Tibial artery (tissue), 4 donors: ENCODE measurements at regions not wholly inside any gene's neighbourhood (a gene's known extent, or its start where the extent isn't known, plus 50 kb on each side); places are given as distances from the start of the nearest gene placed in this dataset.

ENCODE experiments used
- DNase-seq, 2 donors: peaks; one replicate each; pipeline ENCODE4 v3.0.0-alpha.2; 2019
- H3K27ac ChIP-seq, 2 donors: fragments of 200-600 bp; sonication (generic) in 1 of 2; 1 replicate in 1 of 2; 2 replicates in 1 of 2; pipeline ENCODE4 v1.5.1; 2018 to 2019; ENCODE audit warnings: mild to moderate bottlenecking in 1 of 2
- H3K27me3 ChIP-seq, 2 donors: fragments of 200-600 bp; sonication (generic) in 1 of 2; one replicate each; pipeline versions ENCODE4 v1.5.1 to v1.6.0; 2016 to 2019
- H3K36me3 ChIP-seq, 3 donors: fragments of 200-600 bp; sonication (generic) in 2 of 3; one replicate each; pipeline ENCODE4 v1.5.1; 2016 to 2019; ENCODE audit warnings: mild to moderate bottlenecking in 2 of 3
- H3K4me1 ChIP-seq, 4 donors: fragments of 200-600 bp; sonication (generic) in 2 of 4; 1 replicate in 3 of 4; 2 replicates in 1 of 4; pipeline ENCODE4 v1.5.1; 2016 to 2019
- H3K4me3 ChIP-seq, 2 donors: fragments of 200-600 bp; sonication (generic) in 1 of 2; 1 replicate in 1 of 2; 2 replicates in 1 of 2; pipeline ENCODE4 v1.5.1; 2018 to 2019; ENCODE audit warnings: mild to moderate bottlenecking in 2 of 2
- H3K9me3 ChIP-seq, 3 donors: fragments of 200-600 bp; sonication (generic) in 1 of 3; one replicate each; pipeline ENCODE4 v1.5.1; 2016 to 2019
- intact Hi-C: fragments of 100-400 bp; cut with DNase I; formaldehyde crosslinking; loops from one replicate; pipeline ENCODE4 v1.15.0; 2023; ENCODE audit warnings: low total_unique reads
- TF ChIP-seq, protein P1 (sequence below), 2 experiments: fragments of 200-600 bp in 1 of 2; fragments of 450-650 bp in 1 of 2; IDR thresholded peaks; one replicate each; pipeline ENCODE4 v1.5.1; 2017 to 2019; ENCODE audit warnings: antibody characterized with exemption in 2 of 2, mild to moderate bottlenecking in 1 of 2, moderate library complexity in 1 of 2

DNA sequence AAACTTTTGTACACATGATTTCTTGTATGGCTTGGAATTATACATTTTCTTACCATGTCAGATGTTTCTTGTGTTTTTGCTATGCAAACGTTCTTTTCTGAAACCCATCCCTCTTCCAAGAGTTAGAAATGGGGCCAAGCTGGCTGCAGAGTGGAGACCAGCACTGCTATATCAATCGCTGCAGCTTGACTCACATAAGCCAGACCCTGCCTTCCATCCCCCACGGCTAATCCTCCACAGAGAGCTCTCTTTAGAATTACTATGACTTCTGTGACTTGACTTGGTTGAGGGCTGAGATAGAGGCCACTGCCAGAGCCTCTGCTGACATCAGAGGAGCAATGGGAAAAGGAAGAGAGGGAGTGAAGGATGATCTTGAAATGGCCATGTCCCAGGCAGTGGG is 147.9 kb downstream of the DACT1 start:
- intact Hi-C loops: no loop called here

DNA sequence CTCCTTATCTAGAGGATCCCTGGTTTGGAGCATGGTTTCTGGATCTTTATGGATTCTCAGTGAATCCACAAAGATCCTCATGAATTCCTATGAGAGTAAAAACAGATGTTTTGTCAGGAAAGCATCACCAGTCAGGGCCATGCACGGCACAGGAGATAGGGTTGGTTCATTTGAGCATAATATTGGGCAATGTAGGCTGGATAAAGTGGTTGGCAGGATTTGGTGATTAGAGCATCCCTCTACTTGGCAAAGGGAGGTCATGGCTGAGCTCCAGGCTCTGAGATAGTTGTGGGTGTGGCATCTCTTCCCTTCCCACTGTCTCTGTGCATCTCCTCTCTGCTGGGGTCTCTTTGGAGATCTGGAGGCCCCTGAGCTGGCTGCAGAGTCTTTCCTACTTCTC is 149.8 kb downstream of the DACT1 start:
- TF ChIP-seq, protein P1, sequence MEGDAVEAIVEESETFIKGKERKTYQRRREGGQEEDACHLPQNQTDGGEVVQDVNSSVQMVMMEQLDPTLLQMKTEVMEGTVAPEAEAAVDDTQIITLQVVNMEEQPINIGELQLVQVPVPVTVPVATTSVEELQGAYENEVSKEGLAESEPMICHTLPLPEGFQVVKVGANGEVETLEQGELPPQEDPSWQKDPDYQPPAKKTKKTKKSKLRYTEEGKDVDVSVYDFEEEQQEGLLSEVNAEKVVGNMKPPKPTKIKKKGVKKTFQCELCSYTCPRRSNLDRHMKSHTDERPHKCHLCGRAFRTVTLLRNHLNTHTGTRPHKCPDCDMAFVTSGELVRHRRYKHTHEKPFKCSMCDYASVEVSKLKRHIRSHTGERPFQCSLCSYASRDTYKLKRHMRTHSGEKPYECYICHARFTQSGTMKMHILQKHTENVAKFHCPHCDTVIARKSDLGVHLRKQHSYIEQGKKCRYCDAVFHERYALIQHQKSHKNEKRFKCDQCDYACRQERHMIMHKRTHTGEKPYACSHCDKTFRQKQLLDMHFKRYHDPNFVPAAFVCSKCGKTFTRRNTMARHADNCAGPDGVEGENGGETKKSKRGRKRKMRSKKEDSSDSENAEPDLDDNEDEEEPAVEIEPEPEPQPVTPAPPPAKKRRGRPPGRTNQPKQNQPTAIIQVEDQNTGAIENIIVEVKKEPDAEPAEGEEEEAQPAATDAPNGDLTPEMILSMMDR (IDR thresholded peaks at IDR 0.05): no peak
- H3K9me3 ChIP-seq: no peaks in the 10 kb centered on the region
- H3K27me3 ChIP-seq: no peaks in the 10 kb centered on the region
- no peaks in the 10 kb centered on the region for H3K36me3 ChIP-seq
- no peak overlapping the region for H3K27ac ChIP-seq
- H3K4me1 ChIP-seq: no peaks in the 10 kb centered on the region
- no peak overlapping the region for H3K4me3 ChIP-seq
- DNase-seq: no peak
- intact Hi-C loops: no loop called here

More for the DNA sequence above, 147.9 kb downstream of the DACT1 start:
- no peak overlapping the region for H3K27ac ChIP-seq
- DNase-seq: no peak
- TF ChIP-seq, protein P1 (IDR thresholded peaks at IDR 0.05): no peak
- no peaks in the 10 kb centered on the region for H3K4me1 ChIP-seq
- no peak overlapping the region for H3K4me3 ChIP-seq
- H3K27me3 ChIP-seq: no peaks in the 10 kb centered on the region
- no peaks in the 10 kb centered on the region for H3K9me3 ChIP-seq
- H3K36me3 ChIP-seq: no peaks in the 10 kb centered on the region

DNA sequence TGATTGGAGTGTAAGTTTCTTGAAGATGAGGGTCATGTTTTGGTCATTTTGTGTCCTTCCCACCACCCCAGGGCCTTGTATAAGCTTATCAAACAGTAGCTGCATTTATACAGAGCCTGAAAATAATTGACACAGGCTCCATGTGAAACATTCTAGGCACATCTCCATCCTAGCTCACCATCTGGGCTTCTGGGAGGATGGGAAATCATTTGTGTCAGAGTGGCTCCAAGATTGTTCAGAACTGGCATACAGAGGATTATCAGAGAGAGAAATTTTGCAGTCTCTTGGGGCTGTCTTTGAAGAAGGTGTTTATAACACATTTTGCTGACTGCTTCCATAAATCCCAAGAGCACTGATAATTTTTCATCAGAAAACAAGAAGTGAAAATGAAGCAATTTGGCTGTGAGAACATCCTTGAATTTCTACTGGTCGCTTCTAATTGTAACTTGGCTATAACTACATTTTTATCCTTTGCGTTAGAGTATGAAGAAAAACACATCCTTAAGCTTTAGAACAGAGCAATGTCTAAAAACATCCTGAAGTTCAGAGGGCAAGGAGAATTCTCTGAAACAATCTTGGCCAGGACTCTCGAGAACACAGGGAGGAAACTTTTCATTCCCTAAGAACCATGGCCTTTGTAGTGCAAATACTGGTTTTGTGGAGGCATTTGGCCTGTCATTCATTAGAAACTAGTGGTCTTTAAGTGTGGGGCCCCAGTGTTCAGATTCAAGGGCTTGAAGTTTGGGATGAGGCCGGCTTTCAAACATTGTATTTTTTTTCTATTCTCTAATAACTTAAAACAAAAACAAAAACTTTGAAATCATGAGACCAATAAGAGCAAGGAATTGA is 151.1 kb downstream of the DACT1 start:
- Histone ChIP-seq H3K9me3 (no peaks in the 10 kb centered on the region), H3K27ac (no peak overlapping the region), H3K4me1 (no peaks in the 10 kb centered on the region), H3K27me3 (no peaks in the 10 kb centered on the region), H3K36me3 (no peaks in the 10 kb centered on the region), H3K4me3 (no peak overlapping the region)
- intact Hi-C loops: no loop called here
- TF ChIP-seq, protein P1 (IDR thresholded peaks at IDR 0.05): no peak
- DNase-seq: no peak

DNA sequence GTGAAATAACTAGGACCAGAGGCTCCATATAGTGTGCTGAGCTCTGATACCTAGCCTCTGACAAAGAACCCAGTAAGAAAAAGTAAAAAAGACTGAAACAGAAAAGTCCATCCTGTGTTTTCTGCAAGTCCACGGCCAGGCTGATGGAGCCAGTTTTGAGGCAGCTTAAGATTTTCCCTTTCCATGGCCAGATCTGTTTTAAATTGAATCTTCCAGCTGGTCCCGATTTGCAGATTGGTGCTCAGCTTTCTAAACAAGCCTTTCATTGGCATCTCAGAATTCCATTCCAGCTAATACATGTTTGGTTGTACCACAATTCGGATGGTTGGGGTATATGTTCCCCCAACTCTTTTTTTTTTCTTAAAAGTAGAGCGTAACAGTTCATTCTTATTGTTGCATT is 152.0 kb downstream of the DACT1 start:
- Histone ChIP-seq H3K9me3 (no peaks in the 10 kb centered on the region), H3K36me3 (no peaks in the 10 kb centered on the region), H3K27me3 (no peaks in the 10 kb centered on the region), H3K4me1 (no peaks in the 10 kb centered on the region), H3K27ac (no peak overlapping the region), H3K4me3 (no peak overlapping the region)
- no peak for DNase-seq
- intact Hi-C loops: no loop called here
- TF ChIP-seq, protein P1 (IDR thresholded peaks at IDR 0.05): no peak

DNA sequence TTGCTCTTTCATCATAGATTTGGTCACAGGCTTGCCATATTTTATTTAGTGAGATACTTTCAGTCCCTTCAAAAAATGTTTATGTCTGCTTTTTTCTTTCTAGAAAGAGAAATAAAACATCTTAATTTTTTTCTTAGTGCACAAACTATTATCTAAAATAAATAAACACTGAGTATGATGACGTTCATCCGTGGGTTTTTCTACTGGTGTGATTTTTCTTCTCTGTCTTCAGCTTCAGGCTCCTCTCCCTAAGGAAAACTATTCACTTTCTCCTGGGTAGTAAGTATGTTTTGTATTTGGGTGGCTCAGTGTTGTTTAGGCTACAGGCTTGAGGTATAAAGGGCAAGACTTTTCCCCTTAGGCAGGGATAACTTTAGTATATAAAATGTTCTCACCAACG is 154.7 kb downstream of the DACT1 start:
- Histone ChIP-seq H3K27ac (no peak overlapping the region), H3K27me3 (no peaks in the 10 kb centered on the region), H3K4me1 (peaks cover 0 to 4% (median 0%) of the 10 kb centered on the region in 4 donors), H3K36me3 (no peaks in the 10 kb centered on the region), H3K9me3 (no peaks in the 10 kb centered on the region), H3K4me3 (no peak overlapping the region)
- TF ChIP-seq, protein P1 (IDR thresholded peaks at IDR 0.05): no peak
- DNase-seq: no peak
- intact Hi-C loops: no loop called here
